HepG2 (cell line): ENCODE measurements at regions not wholly inside any gene's neighbourhood (a gene's known extent, or its start where the extent isn't known, plus 50 kb on each side); places are given as distances from the start of the nearest gene placed in this dataset.

ENCODE experiments used
- CREM ChIP-seq, 2 experiments: sonication (generic) in 1 of 2; formaldehyde crosslinking in 1 of 2; IDR thresholded peaks; 2 replicates each; pipeline versions ENCODE4 v1.4.0 to v1.6.1; 2016 to 2020; ENCODE audit warnings: antibody characterized with exemption in 1 of 2, mild to moderate bottlenecking in 1 of 2, missing genetic modification reagents in 1 of 2
- CTCF ChIP-seq: sonication (generic); formaldehyde crosslinking; IDR thresholded peaks from 2 replicates; pipeline ENCODE4 v1.5.0; 2020; ENCODE audit warnings: mild to moderate bottlenecking, missing genetic modification reagents, moderate library complexity
- HNRNPH1 ChIP-seq: fragments of 200-400 bp; formaldehyde crosslinking; optimal IDR thresholded peaks from 2 replicates; pipeline ENCODE3; 2017; ENCODE audit warnings: mild to moderate bottlenecking, low read depth, low read length
- HNRNPL ChIP-seq: fragments of 200-400 bp; formaldehyde crosslinking; IDR thresholded peaks from 2 replicates; pipeline ENCODE4 v1.6.1; 2017; ENCODE audit warnings: mild to moderate bottlenecking, low read depth, low read length
- HOMEZ ChIP-seq: IDR thresholded peaks from 2 replicates; pipeline ENCODE4 v1.6.1; 2016; ENCODE audit warnings: low read depth
- JUND ChIP-seq: sonication (generic); formaldehyde crosslinking; IDR thresholded peaks from 2 replicates; pipeline ENCODE4 v1.8.0; 2022; ENCODE audit warnings: mild to moderate bottlenecking, missing genetic modification reagents
- MYC ChIP-seq: sonication (generic); formaldehyde crosslinking; IDR thresholded peaks from 2 replicates; pipeline ENCODE4 v1.9.0; 2021; ENCODE audit warnings: missing genetic modification reagents, borderline replicate concordance
- SRSF9 ChIP-seq: fragments of 200-400 bp; formaldehyde crosslinking; IDR thresholded peaks from 2 replicates; pipeline ENCODE4 v1.6.1; 2018; ENCODE audit warnings: borderline replicate concordance, mild to moderate bottlenecking, low read depth, low read length; ENCODE audit not compliant: insufficient read depth, poor library complexity, severe bottlenecking
- STAG1 ChIP-seq: sonication (generic); formaldehyde crosslinking; IDR thresholded peaks from 2 replicates; pipeline ENCODE4 v1.4.0; 2020; ENCODE audit warnings: missing genetic modification reagents
- ZNF264 ChIP-seq: sonication (generic); formaldehyde crosslinking; IDR thresholded peaks from 2 replicates; pipeline ENCODE4 v1.4.0; 2020; ENCODE audit warnings: missing genetic modification reagents
- ZNF335 ChIP-seq: sonication (generic); formaldehyde crosslinking; IDR thresholded peaks from 2 replicates; pipeline ENCODE4 v1.4.0; 2020; ENCODE audit warnings: missing genetic modification reagents
- ZNF362 ChIP-seq: sonication (generic); formaldehyde crosslinking; IDR thresholded peaks from 2 replicates; pipeline ENCODE4 v1.4.0; 2020; ENCODE audit warnings: missing genetic modification reagents, mild to moderate bottlenecking, borderline replicate concordance
- ZSCAN5A ChIP-seq: sonication (generic); formaldehyde crosslinking; IDR thresholded peaks from 2 replicates; pipeline ENCODE4 v1.8.0; 2022; ENCODE audit warnings: mild to moderate bottlenecking, missing genetic modification reagents, borderline replicate concordance

GRCh38 chr16:62977876-62978275 is 941.6 kb upstream of the CDH8 start:
- TF ChIP-seq HNRNPL: no peak
- TF ChIP-seq ZSCAN5A (CRISPR knock-in tag): no peak
- TF ChIP-seq CREM (IDR thresholded peaks at IDR 0.05): no peak
- TF ChIP-seq CREM (CRISPR knock-in tag; IDR thresholded peaks at IDR 0.05): no peak
- TF ChIP-seq ZNF362 (CRISPR knock-in tag): no peak
- TF ChIP-seq CTCF (CRISPR knock-in tag): no peak
- TF ChIP-seq STAG1: no peak
- no peak for TF ChIP-seq HOMEZ (CRISPR knock-in tag)
- TF ChIP-seq JUND (CRISPR knock-in tag): no peak
- TF ChIP-seq SRSF9: no peak
- TF ChIP-seq ZNF335 (CRISPR knock-in tag): no peak
- TF ChIP-seq HNRNPH1: no peak
- no peak for TF ChIP-seq ZNF264 (CRISPR knock-in tag)
- no peak for TF ChIP-seq MYC
